Ovary (tissue), 7 donors: ENCODE measurements at regions not wholly inside any gene's neighbourhood (a gene's known extent, or its start where the extent isn't known, plus 50 kb on each side); places are given as distances from the start of the nearest gene placed in this dataset.

Source experiments
- DNase-seq, 5 donors: peaks; one replicate each; pipeline ENCODE4 v3.0.0-alpha.2; 2019 to 2020
- H3K27ac ChIP-seq, 2 donors: fragments of 200-600 bp; one replicate each; pipeline versions ENCODE4 v1.5.1 to v1.8.0; 2019 to 2022
- H3K27me3 ChIP-seq: fragments of 200-600 bp; one replicate; pipeline ENCODE4 v1.8.0; 2022
- H3K36me3 ChIP-seq: fragments of 200-600 bp; sonication (generic); one replicate; pipeline ENCODE4 v1.5.1; 2019
- H3K4me1 ChIP-seq: one replicate; pipeline ENCODE4 v1.8.1; 2013; ENCODE audit warnings: mild to moderate bottlenecking, moderate library complexity; ENCODE audit not compliant: insufficient read depth
- H3K4me3 ChIP-seq: fragments of 200-600 bp; sonication (generic); one replicate; pipeline ENCODE4 v1.5.1; 2017
- H3K9me3 ChIP-seq, 2 donors: fragments of 200-600 bp in 1 of 2; sonication (generic) in 1 of 2; one replicate each; pipeline versions ENCODE4 v1.5.1 to v1.8.1; 2013 to 2019; ENCODE audit warnings: mild to moderate bottlenecking in 1 of 2, moderate library complexity in 1 of 2
- EP300 ChIP-seq: sonication (generic); formaldehyde crosslinking; IDR thresholded peaks from one replicate; pipeline ENCODE4 v1.6.1; 2017; ENCODE audit warnings: antibody characterized with exemption
- POLR2A ChIP-seq: fragments of 450-650 bp; IDR thresholded peaks from one replicate; pipeline ENCODE4 v1.6.1; 2017; ENCODE audit warnings: antibody characterized with exemption, mild to moderate bottlenecking, moderate library complexity
- WGBS, 3 donors: extraction: QIAGEN DNeasy Blood & Tissue Kit in 1 of 3; methylation state at CpG; one replicate each; pipeline versions ENCODE4 v1.1.5 to v1.1.7; 2013 to 2017; 5-methylcytosine and 5-hydroxymethylcytosine counted together
- intact Hi-C, 4 donors: fragments of 100-400 bp; cut with DNase I; formaldehyde crosslinking; loops; one replicate each; pipeline versions ENCODE4 v1.11.0 to v1.15.1; 2022 to 2023
- TF ChIP-seq, protein P1 (sequence below), 3 donors: fragments of 450-650 bp in 2 of 3; fragments of 200-600 bp in 1 of 3; IDR thresholded peaks; one replicate each; pipeline versions ENCODE4 v1.5.1 to v1.8.0; 2016 to 2022; ENCODE audit warnings: antibody characterized with exemption in 3 of 3, mild to moderate bottlenecking in 1 of 3
- donor health status: DM: no; HTN: no; CAD: no; lungs with moderate emphysema.
- donor health status: DM: no; HTN: no; CAD: no.
- donor health status: Bipolar disorder and iron deficiency.
- donor health status: DM: no; HTN: no; CAD: no.
- donor health status: DM: yes; HTN: yes; CAD: no.

DNA sequence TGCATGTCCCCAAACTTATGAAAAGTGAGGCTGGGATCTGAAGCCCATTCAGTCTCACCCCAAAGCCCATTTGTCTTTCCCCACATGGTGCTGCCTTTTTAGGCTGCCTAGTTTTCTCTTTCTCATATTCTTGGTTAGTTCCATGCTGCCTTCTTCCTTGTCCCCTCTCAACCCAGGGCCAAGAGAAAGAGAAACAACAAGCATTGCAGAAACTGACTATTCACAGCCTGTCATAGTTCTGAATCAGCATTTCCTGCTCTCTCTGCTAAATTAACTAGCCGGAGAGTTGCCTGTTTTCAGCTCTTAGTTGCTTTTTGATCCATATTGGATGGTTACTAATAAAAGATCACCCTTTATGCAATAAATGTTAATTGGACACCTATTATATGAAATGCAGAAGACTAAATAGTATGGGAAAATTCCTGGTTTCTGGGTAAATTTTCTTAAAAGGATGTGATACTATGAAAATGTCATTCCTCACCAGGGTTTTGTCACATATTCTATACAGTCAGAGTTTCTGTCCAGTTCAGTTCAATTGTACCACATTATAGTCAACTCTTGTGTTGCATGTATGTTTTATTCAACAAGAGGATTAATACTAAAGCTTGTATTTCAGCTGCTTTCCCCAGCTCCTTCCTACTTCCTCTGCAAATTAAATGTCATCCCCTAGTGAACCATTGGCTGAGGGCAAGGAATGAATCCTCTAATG is 246.5 kb downstream of the GALR1 start:
- H3K36me3 ChIP-seq = no peaks in the 10 kb centered on the region
- no peak overlapping the region for H3K4me3 ChIP-seq
- H3K27me3 ChIP-seq = no peaks in the 10 kb centered on the region
- intact Hi-C loops = no loop called here
- no peaks in the 10 kb centered on the region for H3K9me3 ChIP-seq
- no peak overlapping the region for H3K27ac ChIP-seq
- TF ChIP-seq, protein P1, sequence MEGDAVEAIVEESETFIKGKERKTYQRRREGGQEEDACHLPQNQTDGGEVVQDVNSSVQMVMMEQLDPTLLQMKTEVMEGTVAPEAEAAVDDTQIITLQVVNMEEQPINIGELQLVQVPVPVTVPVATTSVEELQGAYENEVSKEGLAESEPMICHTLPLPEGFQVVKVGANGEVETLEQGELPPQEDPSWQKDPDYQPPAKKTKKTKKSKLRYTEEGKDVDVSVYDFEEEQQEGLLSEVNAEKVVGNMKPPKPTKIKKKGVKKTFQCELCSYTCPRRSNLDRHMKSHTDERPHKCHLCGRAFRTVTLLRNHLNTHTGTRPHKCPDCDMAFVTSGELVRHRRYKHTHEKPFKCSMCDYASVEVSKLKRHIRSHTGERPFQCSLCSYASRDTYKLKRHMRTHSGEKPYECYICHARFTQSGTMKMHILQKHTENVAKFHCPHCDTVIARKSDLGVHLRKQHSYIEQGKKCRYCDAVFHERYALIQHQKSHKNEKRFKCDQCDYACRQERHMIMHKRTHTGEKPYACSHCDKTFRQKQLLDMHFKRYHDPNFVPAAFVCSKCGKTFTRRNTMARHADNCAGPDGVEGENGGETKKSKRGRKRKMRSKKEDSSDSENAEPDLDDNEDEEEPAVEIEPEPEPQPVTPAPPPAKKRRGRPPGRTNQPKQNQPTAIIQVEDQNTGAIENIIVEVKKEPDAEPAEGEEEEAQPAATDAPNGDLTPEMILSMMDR (IDR thresholded peaks at IDR 0.05) = no peak
- TF ChIP-seq EP300 (no peak), POLR2A (no peak)
- H3K4me1 ChIP-seq = no peaks in the 10 kb centered on the region
- 60 to 69% (median 63%) methylated on average over 1 of the region's 1 CpG for WGBS, 3 donors
- no peak for DNase-seq

- no peaks in the 10 kb centered on the region for H3K36me3 ChIP-seq
- TF ChIP-seq POLR2A (no peak), EP300 (no peak)
- TF ChIP-seq, protein P1 (IDR thresholded peaks at IDR 0.05) = no peak
- no peaks in the 10 kb centered on the region for H3K27me3 ChIP-seq
- H3K4me3 ChIP-seq = no peak overlapping the region
- intact Hi-C loops = no loop called here
- no peaks in the 10 kb centered on the region for H3K4me1 ChIP-seq
- H3K27ac ChIP-seq = no peak overlapping the region
- no peak for DNase-seq
- WGBS, 3 donors = 37 to 71% (median 41%) methylated on average over 2 of the region's 2 CpGs
- H3K9me3 ChIP-seq = no peaks in the 10 kb centered on the region
Observed at GRCh38 chr18:77501266-77501665, 251.6 kb downstream of the GALR1 start.

- intact Hi-C loops = no loop called here
- WGBS, 3 donors = 90 to 93% (median 91%) methylated on average over 1 of the region's 1 CpG
- DNase-seq = no peak
- Histone ChIP-seq H3K4me3 (no peak overlapping the region), H3K4me1 (no peaks in the 10 kb centered on the region), H3K9me3 (no peaks in the 10 kb centered on the region), H3K27ac (no peak overlapping the region), H3K27me3 (no peaks in the 10 kb centered on the region), H3K36me3 (no peaks in the 10 kb centered on the region)
- TF ChIP-seq, protein P1 (IDR thresholded peaks at IDR 0.05) = no peak
- TF ChIP-seq POLR2A (no peak), EP300 (no peak)
Observed at GRCh38 chr18:77505499-77505898, 255.9 kb downstream of the GALR1 start.

DNA sequence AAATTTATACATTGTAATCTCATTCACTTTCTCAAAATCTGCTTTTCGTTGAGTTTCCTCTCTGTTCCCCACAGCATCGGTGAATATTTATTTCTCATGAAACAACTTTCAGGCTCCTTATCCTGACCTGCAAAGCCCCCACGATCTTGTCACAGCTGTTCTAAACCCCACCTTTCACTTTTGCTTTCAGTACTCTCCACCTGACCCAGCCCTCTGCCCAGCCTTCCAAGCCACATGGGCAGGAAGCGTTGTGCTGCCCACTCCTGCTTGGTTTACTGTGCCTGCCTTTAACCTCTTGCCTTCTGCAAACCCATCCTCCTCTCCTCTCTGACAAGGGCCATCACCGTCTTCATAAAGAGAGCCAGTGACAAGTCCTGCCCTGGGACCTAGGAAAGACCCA is 262.5 kb downstream of the GALR1 start:
- H3K27ac ChIP-seq = no peak overlapping the region
- H3K4me3 ChIP-seq = no peak overlapping the region
- no peaks in the 10 kb centered on the region for H3K27me3 ChIP-seq
- TF ChIP-seq POLR2A (no peak), EP300 (no peak)
- TF ChIP-seq, protein P1 (IDR thresholded peaks at IDR 0.05) = no peak
- no peaks in the 10 kb centered on the region for H3K9me3 ChIP-seq
- no peaks in the 10 kb centered on the region for H3K4me1 ChIP-seq
- DNase-seq = no peak
- WGBS, 3 donors = 73 to 89% (median 83%) methylated on average over 5 of the region's 5 CpGs
- no peaks in the 10 kb centered on the region for H3K36me3 ChIP-seq
- intact Hi-C loops = loop anchor here in 1 of 4 donors (5.0 kb wide), 1 partner anchor 50 kb away; no protein-coding TSS in a partner anchor
